Thyroid gland (tissue), 4 donors: ENCODE measurements at regions not wholly inside any gene's neighbourhood (a gene's known extent, or its start where the extent isn't known, plus 50 kb on each side); places are given as distances from the start of the nearest gene placed in this dataset.

Source experiments
- DNase-seq, 2 donors: peaks; one replicate each; pipeline ENCODE4 v3.0.0-alpha.2; 2019
- H3K27ac ChIP-seq, 3 donors: fragments of 200-600 bp; sonication (generic); 1 replicate in 2 of 3; 2 replicates in 1 of 3; pipeline ENCODE4 v1.5.1; 2016 to 2019; ENCODE audit warnings: mild to moderate bottlenecking in 1 of 3, moderate library complexity in 1 of 3
- H3K27me3 ChIP-seq: fragments of 200-600 bp; sonication (generic); one replicate; pipeline ENCODE4 v1.5.1; 2019
- H3K36me3 ChIP-seq, 2 donors: fragments of 200-600 bp; sonication (generic); one replicate each; pipeline ENCODE4 v1.5.1; 2016 to 2019
- H3K4me1 ChIP-seq, 2 donors: fragments of 200-600 bp; sonication (generic); one replicate each; pipeline ENCODE4 v1.5.1; 2017 to 2019
- H3K4me3 ChIP-seq, 3 donors: fragments of 200-600 bp; sonication (generic); replicated peaks in 1 of 3; 1 replicate in 2 of 3; 2 replicates in 1 of 3; pipeline ENCODE4 v1.5.1; 2016; ENCODE audit warnings: mild to moderate bottlenecking in 1 of 3
- H3K9me3 ChIP-seq: fragments of 200-600 bp; sonication (generic); one replicate; pipeline ENCODE4 v1.5.1; 2017
- CTCF ChIP-seq, 6 experiments: fragments of 200-600 bp in 3 of 6; fragments of 450-650 bp in 3 of 6; sonication (generic) in 3 of 6; IDR thresholded peaks; one replicate each; pipeline ENCODE4 v1.5.1; 2016 to 2019; ENCODE audit warnings: antibody characterized with exemption in 6 of 6, mild to moderate bottlenecking in 2 of 6, inconsistent platforms in 1 of 6, moderate library complexity in 1 of 6
- POLR2A ChIP-seq, 2 donors: fragments of 450-650 bp; IDR thresholded peaks; one replicate each; pipeline ENCODE4 v1.6.1; 2017; ENCODE audit warnings: antibody characterized with exemption in 2 of 2, mild to moderate bottlenecking in 2 of 2, moderate library complexity in 1 of 2
- WGBS, 2 donors: methylation state at CpG; one replicate each; pipeline ENCODE4 v1.1.5; 2017; 5-methylcytosine and 5-hydroxymethylcytosine counted together
- intact Hi-C: fragments of 100-400 bp; cut with DNase I; formaldehyde crosslinking; loops from one replicate; pipeline ENCODE4 v1.15.1; 2023

GRCh38 chr15:88348579-88349230 is 92.2 kb upstream of the NTRK3 start:
- Histone ChIP-seq H3K27ac (no peak overlapping the region), H3K36me3 (no peaks in the 10 kb centered on the region), H3K4me3 (no peak overlapping the region), H3K27me3 (no peaks in the 10 kb centered on the region), H3K9me3 (no peaks in the 10 kb centered on the region), H3K4me1 (no peaks in the 10 kb centered on the region)
- no peak for DNase-seq
- intact Hi-C loops, result no loop called here
- whole genome bisulfite sequencing, 2 donors, result 64 to 65% methylated on average over 4 of the region's 4 CpGs
- no peak for TF ChIP-seq CTCF (IDR thresholded peaks at IDR 0.05)
- no peak for TF ChIP-seq POLR2A (IDR thresholded peaks at IDR 0.05)

- Histone ChIP-seq H3K36me3 (no peaks in the 10 kb centered on the region), H3K9me3 (no peaks in the 10 kb centered on the region), H3K4me1 (no peaks in the 10 kb centered on the region), H3K27me3 (no peaks in the 10 kb centered on the region), H3K4me3 (no peak overlapping the region), H3K27ac (no peak overlapping the region)
- 71 to 76% methylated on average over 4 of the region's 4 CpGs for WGBS, 2 donors
- TF ChIP-seq CTCF (IDR thresholded peaks at IDR 0.05) (no peak), POLR2A (IDR thresholded peaks at IDR 0.05) (no peak)
- DNase-seq, result no peak
- intact Hi-C loops, result no loop called here
Observed at GRCh38 chr15:88345962-88346361, 89.4 kb upstream of the NTRK3 start.

- Histone ChIP-seq H3K4me1 (no peaks in the 10 kb centered on the region), H3K36me3 (no peaks in the 10 kb centered on the region), H3K27me3 (no peaks in the 10 kb centered on the region), H3K27ac (no peak overlapping the region), H3K4me3 (no peak overlapping the region), H3K9me3 (no peaks in the 10 kb centered on the region)
- no peak for DNase-seq
- intact Hi-C loops, result no loop called here
- TF ChIP-seq POLR2A (IDR thresholded peaks at IDR 0.05), result no peak
- 62 to 63% methylated on average over 2 of the region's 2 CpGs for WGBS, 2 donors
Observed at GRCh38 chr15:88344786-88345185, 88.2 kb upstream of the NTRK3 start.

DNA sequence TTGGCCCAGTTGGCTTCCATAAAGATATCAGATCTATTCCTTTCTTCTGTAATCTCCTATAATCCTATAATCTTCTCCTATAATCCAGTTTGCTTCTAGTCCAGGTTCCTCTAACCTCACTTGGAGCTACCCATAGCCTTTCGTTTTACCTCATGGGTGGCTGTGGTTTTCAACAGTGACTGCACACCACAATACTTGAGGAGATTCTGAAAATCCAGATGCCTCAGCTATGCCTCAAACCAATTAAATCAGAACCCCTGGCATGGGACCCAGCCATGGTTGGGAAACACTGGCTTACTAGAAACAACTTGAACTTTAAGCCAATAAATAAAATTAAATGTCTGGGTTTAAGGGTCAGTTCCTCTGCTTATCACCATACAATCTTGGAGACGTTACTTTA is 86.1 kb upstream of the NTRK3 start:
- Histone ChIP-seq H3K27ac (no peak overlapping the region), H3K36me3 (no peaks in the 10 kb centered on the region), H3K4me3 (no peak overlapping the region), H3K9me3 (no peaks in the 10 kb centered on the region), H3K4me1 (no peaks in the 10 kb centered on the region), H3K27me3 (no peaks in the 10 kb centered on the region)
- 74 to 79% methylated on average over 2 of the region's 2 CpGs for WGBS, 2 donors
- intact Hi-C loops, result no loop called here
- no peak for DNase-seq
- TF ChIP-seq CTCF (IDR thresholded peaks at IDR 0.05), result no peak
- no peak for TF ChIP-seq POLR2A (IDR thresholded peaks at IDR 0.05)

DNA sequence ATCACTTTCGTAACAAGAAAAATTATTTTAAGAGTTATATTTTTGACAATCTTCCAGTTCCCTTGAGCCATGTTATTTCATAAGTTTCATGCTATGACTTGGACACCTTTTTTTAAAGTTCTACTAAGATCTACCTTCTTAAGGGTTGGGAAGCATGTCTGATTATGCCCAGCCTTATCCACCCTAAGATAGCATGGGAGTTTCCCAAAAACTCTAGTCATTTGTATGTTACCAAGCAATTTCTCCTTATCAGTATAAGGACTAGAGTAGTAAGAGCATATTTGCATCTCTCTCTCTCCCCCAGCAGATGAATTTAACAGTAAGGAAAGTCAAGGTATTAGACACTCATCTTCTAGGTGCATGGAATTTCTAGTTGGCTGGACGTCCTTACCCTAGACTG is 85.1 kb upstream of the NTRK3 start:
- H3K27ac ChIP-seq, result no peak overlapping the region
- H3K4me3 ChIP-seq, result no peak overlapping the region
- no peaks in the 10 kb centered on the region for H3K27me3 ChIP-seq
- intact Hi-C loops, result no loop called here
- no peaks in the 10 kb centered on the region for H3K9me3 ChIP-seq
- no peak for DNase-seq
- 81 to 82% methylated on average over 2 of the region's 2 CpGs for WGBS, 2 donors
- no peaks in the 10 kb centered on the region for H3K36me3 ChIP-seq
- no peak for TF ChIP-seq POLR2A (IDR thresholded peaks at IDR 0.05)
- TF ChIP-seq CTCF (IDR thresholded peaks at IDR 0.05), result no peak
- no peaks in the 10 kb centered on the region for H3K4me1 ChIP-seq
